ENCODE measurements at regions not wholly inside any gene's neighbourhood (a gene's known extent, or its start where the extent isn't known, plus 50 kb on each side); places are given as distances from the start of the nearest gene placed in this dataset.

- DNase-seq, result no peak
These were observed 155.9 kb upstream of the SHB start for GRCh38 chr9:38224941-38225340.

- DNase-seq, result no peak
These were observed 147.5 kb upstream of the SHB start for GRCh38 chr9:38216572-38216971.

GRCh38 chr9:38215465-38215864, 146.4 kb upstream of the SHB start:
- no peak for DNase-seq

- DNase-seq, result no peak
These were observed 145.4 kb upstream of the SHB start for GRCh38 chr9:38214432-38214831.

GRCh38 chr9:38213631-38214299, 144.7 kb upstream of the SHB start:
- DNase-seq, result no peak

GRCh38 chr9:38212016-38212415, 143.0 kb upstream of the SHB start:
- no peak for DNase-seq

GRCh38 chr9:38211002-38211401, 142.0 kb upstream of the SHB start:
- DNase-seq, result no peak

GRCh38 chr9:38208206-38208901, 139.3 kb upstream of the SHB start:
- DNase-seq, result no peak

GRCh38 chr9:38207247-38207778, 138.3 kb upstream of the SHB start:
- no peak for DNase-seq

- DNase-seq, result no peak
These were observed 136.3 kb upstream of the SHB start for GRCh38 chr9:38205279-38205678.

- DNase-seq, result no peak
These were observed 133.4 kb upstream of the SHB start for GRCh38 chr9:38202336-38202938.

GRCh38 chr9:38201844-38202243, 132.8 kb upstream of the SHB start:
- no peak for DNase-seq

GRCh38 chr9:38200431-38200830, 131.4 kb upstream of the SHB start:
- DNase-seq, result no peak

- no peak for DNase-seq
These were observed 129.1 kb upstream of the SHB start for GRCh38 chr9:38198140-38198539.

GRCh38 chr9:38196714-38197113, 127.7 kb upstream of the SHB start:
- no peak for DNase-seq

GRCh38 chr9:38195737-38196161, 126.7 kb upstream of the SHB start:
- DNase-seq, result no peak

GRCh38 chr9:38194870-38195269, 125.8 kb upstream of the SHB start:
- no peak for DNase-seq

GRCh38 chr9:38192731-38193265, 123.8 kb upstream of the SHB start:
- DNase-seq, result no peak

GRCh38 chr9:38186404-38187115, 117.5 kb upstream of the SHB start:
- DNase-seq, result no peak

- no peak for DNase-seq
These were observed 116.8 kb upstream of the SHB start for GRCh38 chr9:38185647-38186403.

GRCh38 chr9:38183994-38184568, 115.1 kb upstream of the SHB start:
- DNase-seq, result no peak

- no peak for DNase-seq
These were observed 113.3 kb upstream of the SHB start for GRCh38 chr9:38182321-38182720.
